HFF-Myc (cell line): ENCODE measurements at regions not wholly inside any gene's neighbourhood (a gene's known extent, or its start where the extent isn't known, plus 50 kb on each side); places are given as distances from the start of the nearest gene placed in this dataset.

Source experiments
- DNase-seq: peaks from one replicate; pipeline ENCODE4 v3.0.0-alpha.2; 2011; ENCODE audit warnings: low read depth; ENCODE audit errors: extremely low read depth
- H3K4me3 ChIP-seq: replicated peaks from 2 replicates; pipeline ENCODE4 v1.5.1; 2011; ENCODE audit warnings: low read depth, mild to moderate bottlenecking, control low read depth, low read length
- CTCF ChIP-seq: IDR thresholded peaks from 2 replicates; pipeline ENCODE4 v1.5.1; 2012; ENCODE audit warnings: mild to moderate bottlenecking, low read depth, low read length, control low read depth; ENCODE audit errors: missing control alignments

- DNase-seq, result no peak
- no peak for TF ChIP-seq CTCF
- no peak overlapping the region for H3K4me3 ChIP-seq
Observed at GRCh38 chr5:57671371-57671770, 188.8 kb upstream of the ACTBL2 start.

GRCh38 chr5:57666582-57666981, 184.0 kb upstream of the ACTBL2 start:
- H3K4me3 ChIP-seq, result no peak overlapping the region
- no peak for TF ChIP-seq CTCF
- no peak for DNase-seq

GRCh38 chr5:57665146-57665936, 182.7 kb upstream of the ACTBL2 start:
- TF ChIP-seq CTCF, result no peak
- DNase-seq, result no peak

GRCh38 chr5:57664700-57665099, 182.1 kb upstream of the ACTBL2 start:
- TF ChIP-seq CTCF, result no peak
- H3K4me3 ChIP-seq, result no peak overlapping the region
- no peak for DNase-seq

More at GRCh38 chr5:57665146-57665936, 182.7 kb upstream of the ACTBL2 start:
- no peak overlapping the region for H3K4me3 ChIP-seq

GRCh38 chr5:57663466-57663865, 180.9 kb upstream of the ACTBL2 start:
- DNase-seq, result no peak
- no peak for TF ChIP-seq CTCF
- no peak overlapping the region for H3K4me3 ChIP-seq

- no peak for DNase-seq
- no peak overlapping the region for H3K4me3 ChIP-seq
- no peak for TF ChIP-seq CTCF
Observed at GRCh38 chr5:57662991-57663390, 180.4 kb upstream of the ACTBL2 start.

GRCh38 chr5:57659886-57660285, 177.3 kb upstream of the ACTBL2 start:
- no peak for DNase-seq
- no peak for TF ChIP-seq CTCF
- no peak overlapping the region for H3K4me3 ChIP-seq
